Epithelial cell of esophagus (primary cell): ENCODE measurements at regions not wholly inside any gene's neighbourhood (a gene's known extent, or its start where the extent isn't known, plus 50 kb on each side); places are given as distances from the start of the nearest gene placed in this dataset.
A peak's percentile ranks its signal among the peaks of the same experiment; 100 is the strongest.

Experiments used
- DNase-seq: peaks from one replicate; pipeline ENCODE4 v3.0.0; 2010; ENCODE audit warnings: low read depth
- H3K4me3 ChIP-seq: 2 replicates; pipeline ENCODE4 v1.5.1; 2011; ENCODE audit warnings: mild to moderate bottlenecking, low read length, control low read depth
- CTCF ChIP-seq: IDR thresholded peaks from 2 replicates; pipeline ENCODE4 v1.5.1; 2011; ENCODE audit warnings: low read depth, mild to moderate bottlenecking, low read length, control low read depth, inconsistent platforms; ENCODE audit not compliant: insufficient read depth; ENCODE audit errors: missing control alignments

GRCh38 chr6:3900744-3901336 lies 51.7 kb downstream of the FAM50B start:
- peak; percentile 37 for DNase-seq
- TF ChIP-seq CTCF = no peak
- H3K4me3 ChIP-seq = no peak overlapping the region

DNA sequence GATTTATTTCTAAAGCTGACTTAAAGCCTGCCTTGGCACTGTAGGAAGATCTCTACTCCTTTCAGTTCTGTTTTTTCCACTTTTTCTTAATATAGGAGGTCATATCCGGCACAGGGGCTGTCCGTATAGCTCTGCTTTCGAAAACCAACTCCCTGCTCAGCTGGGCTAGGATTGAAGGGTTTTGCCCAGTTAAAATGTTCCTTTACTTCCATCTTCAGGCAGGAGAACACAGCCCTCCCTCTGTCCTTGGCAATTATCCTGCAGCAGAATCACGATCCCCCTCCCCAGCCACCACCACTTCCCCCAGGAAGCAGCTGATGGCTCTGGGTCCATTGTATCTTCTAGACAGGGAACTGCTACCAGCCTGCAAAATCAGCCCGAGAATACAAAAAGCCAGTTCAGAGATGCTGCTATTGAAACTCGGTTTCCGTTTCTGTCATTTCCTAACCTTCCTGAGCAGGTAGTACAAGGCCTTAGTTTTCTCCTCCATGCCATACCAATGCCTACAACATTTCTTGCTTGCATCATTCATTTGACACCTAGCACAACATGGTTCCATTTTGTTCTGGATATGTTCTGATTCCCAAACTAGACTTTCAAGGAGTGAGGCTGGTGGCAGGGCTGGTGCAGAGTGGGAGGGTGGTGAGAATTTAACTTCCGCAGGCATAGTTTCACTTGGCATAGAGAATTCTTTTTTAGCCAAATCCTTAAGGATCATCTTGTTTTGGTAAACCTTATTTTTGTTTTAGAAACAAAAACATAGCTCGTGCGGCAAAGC lies 53.9 kb downstream of the FAM50B start:
- no peak for TF ChIP-seq CTCF

GRCh38 chr6:3904518-3904917 lies 55.3 kb downstream of the FAM50B start:
- no peak for TF ChIP-seq CTCF
- no peak overlapping the region for H3K4me3 ChIP-seq
- DNase-seq = no peak

More for the DNA sequence above, 53.9 kb downstream of the FAM50B start:
- no peak overlapping the region for H3K4me3 ChIP-seq
- DNase-seq = no peak

DNA sequence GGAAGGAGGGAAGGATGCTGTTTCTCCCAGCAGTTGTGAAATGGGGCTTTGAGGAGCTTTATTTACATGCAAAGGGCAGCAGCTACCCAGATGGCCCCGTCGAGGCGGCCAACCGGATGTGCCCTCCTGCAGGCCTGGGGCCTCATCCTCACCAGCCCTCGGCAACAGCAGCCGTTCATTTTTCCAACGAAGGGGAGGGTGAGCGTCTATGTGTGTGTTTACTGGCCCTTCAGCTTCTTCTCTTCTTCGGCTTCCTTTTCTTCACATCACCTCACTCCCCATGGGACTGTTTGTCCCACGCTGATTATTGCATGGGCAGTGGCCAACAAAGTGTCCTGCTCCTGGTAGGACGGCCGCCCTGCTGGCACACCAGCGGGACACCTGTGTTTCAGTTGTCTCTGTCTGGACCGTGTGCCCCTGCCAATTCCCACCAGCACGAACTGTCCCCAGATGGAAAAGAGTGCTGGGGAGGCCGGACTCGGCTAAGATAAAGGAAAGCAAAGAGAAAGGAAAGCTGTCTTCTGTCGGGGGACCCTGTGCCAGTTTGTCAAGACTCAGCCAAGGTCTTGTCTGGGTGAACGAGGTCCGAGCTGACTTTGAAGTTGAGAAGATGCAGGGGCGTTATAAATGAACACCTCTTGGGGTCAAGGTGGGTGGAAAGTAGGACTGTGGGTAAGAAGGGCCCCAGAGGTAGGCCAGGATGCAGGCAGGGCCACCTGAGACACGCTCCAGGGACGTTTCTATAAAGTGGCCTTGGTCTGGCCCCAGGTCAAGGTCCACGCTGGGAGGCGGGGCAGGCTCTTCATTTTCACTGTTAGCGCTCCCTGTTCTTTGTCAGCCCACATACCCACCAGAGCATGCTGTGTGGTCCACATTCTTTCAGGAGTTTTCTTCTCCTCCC lies 57.0 kb downstream of the FAM50B start:
- no peak for DNase-seq
- no peak for TF ChIP-seq CTCF
- H3K4me3 ChIP-seq = no peak overlapping the region

GRCh38 chr6:3906846-3907151 lies 57.6 kb downstream of the FAM50B start:
- no peak for DNase-seq
- no peak overlapping the region for H3K4me3 ChIP-seq
- no peak for TF ChIP-seq CTCF

GRCh38 chr6:3908223-3908622 lies 59.0 kb downstream of the FAM50B start:
- DNase-seq = no peak
- H3K4me3 ChIP-seq = no peak overlapping the region
- TF ChIP-seq CTCF = no peak
